Sigmoid colon (tissue), 4 donors: ENCODE measurements at regions not wholly inside any gene's neighbourhood (a gene's known extent, or its start where the extent isn't known, plus 50 kb on each side); places are given as distances from the start of the nearest gene placed in this dataset.

ENCODE experiments used
- POLR2AphosphoS5 ChIP-seq, 4 donors: sonication (generic); formaldehyde crosslinking; IDR thresholded peaks; one replicate each; pipeline ENCODE4 v1.6.1; 2017; ENCODE audit warnings: antibody characterized with exemption in 4 of 4
- TF ChIP-seq, protein P1 (sequence below), 4 experiments: fragments of 450-650 bp in 3 of 4; fragments of 200-600 bp in 1 of 4; IDR thresholded peaks; one replicate each; pipeline ENCODE4 v1.5.1; 2016 to 2019; ENCODE audit warnings: antibody characterized with exemption in 4 of 4, mild to moderate bottlenecking in 3 of 4, moderate library complexity in 2 of 4

DNA sequence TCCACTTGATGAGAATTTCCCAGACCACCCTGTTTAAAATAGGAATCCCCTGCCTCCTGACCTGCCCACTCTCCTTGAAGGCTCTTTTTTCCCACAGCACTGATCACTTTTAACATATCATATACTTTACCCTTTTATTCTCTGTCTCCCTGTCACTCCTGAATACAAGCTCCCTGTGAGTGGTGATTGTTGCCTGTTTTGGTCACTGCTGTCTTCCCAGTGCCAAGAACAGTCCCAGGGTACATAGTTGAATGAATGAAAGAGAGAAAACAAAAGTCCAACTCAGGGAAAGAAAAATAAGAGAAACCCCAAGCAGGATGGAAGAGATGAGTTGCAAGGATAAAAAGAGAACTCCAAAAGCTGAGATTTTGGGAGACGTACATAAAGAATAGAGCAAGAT lies 500.3 kb upstream of the LMCD1 start:
- TF ChIP-seq, protein P1, sequence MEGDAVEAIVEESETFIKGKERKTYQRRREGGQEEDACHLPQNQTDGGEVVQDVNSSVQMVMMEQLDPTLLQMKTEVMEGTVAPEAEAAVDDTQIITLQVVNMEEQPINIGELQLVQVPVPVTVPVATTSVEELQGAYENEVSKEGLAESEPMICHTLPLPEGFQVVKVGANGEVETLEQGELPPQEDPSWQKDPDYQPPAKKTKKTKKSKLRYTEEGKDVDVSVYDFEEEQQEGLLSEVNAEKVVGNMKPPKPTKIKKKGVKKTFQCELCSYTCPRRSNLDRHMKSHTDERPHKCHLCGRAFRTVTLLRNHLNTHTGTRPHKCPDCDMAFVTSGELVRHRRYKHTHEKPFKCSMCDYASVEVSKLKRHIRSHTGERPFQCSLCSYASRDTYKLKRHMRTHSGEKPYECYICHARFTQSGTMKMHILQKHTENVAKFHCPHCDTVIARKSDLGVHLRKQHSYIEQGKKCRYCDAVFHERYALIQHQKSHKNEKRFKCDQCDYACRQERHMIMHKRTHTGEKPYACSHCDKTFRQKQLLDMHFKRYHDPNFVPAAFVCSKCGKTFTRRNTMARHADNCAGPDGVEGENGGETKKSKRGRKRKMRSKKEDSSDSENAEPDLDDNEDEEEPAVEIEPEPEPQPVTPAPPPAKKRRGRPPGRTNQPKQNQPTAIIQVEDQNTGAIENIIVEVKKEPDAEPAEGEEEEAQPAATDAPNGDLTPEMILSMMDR (IDR thresholded peaks at IDR 0.05): no peak
- no peak for TF ChIP-seq POLR2AphosphoS5 (IDR thresholded peaks at IDR 0.05)
